ENCODE measurements at regions not wholly inside any gene's neighbourhood (a gene's known extent, or its start where the extent isn't known, plus 50 kb on each side); places are given as distances from the start of the nearest gene placed in this dataset.
A peak's percentile ranks its signal among the peaks of the same experiment; 100 is the strongest.

DNA sequence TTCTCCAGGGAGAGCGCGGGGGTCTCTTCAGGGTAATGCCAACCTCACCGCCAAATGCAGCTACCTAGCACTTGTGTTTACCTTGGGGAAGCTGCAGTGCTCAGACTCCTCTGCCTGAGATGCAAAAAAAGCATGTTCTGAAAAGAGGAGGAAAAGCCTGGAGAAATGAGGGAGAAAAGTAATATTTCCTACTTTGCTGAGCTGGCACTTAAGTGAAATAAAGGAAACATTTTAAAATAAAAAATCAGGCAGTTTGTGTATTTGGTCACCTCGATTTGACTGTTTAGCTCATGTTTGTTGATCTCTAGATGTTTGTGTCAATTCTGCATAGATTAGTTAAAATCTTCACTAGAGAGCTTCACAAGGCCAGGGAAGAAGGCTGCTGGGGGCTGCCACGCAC lies 487.2 kb downstream of the QKI start:
- Histone ChIP-seq H3K9me3 (ENCODE audit: low read length) (peaks cover 4% of the 10 kb centered on the region; the same call in 1 of the 2 replicates), H2AFZ (ENCODE audit: low read length) (no peak overlapping the region), H3K27me3 (ENCODE audit: control insufficient read depth in 1 of 2, insufficient read depth in 2 of 2, low read length in 2 of 2) (peaks cover 1 to 10% of the 10 kb centered on the region in 2 experiments; a peak in 3 of 5 replicates), H3K4me3 (replicated peaks in 1 of 3; ENCODE audit: insufficient read depth in 1 of 3, low read depth in 2 of 3, low read length in 3 of 3) (no peak overlapping the region), H3K9ac (ENCODE audit: insufficient read depth, low read depth, low read length) (no peak overlapping the region), H3K27ac (ENCODE audit: extremely low read length, insufficient read depth, low read length) (no peak overlapping the region), H3K36me3 (replicated peaks in 1 of 2; ENCODE audit: control insufficient read depth in 1 of 2, insufficient read depth in 2 of 2, low read length in 2 of 2) (no peaks in the 10 kb centered on the region), H3K4me1 (ENCODE audit: insufficient read depth, low read length) (no peaks in the 10 kb centered on the region), H3K79me2 (ENCODE audit: insufficient read depth, low read length) (no peaks in the 10 kb centered on the region), H3K4me2 (ENCODE audit: low read depth, low read length) (no peak overlapping the region), H4K20me1 (ENCODE audit: insufficient read depth, low read length) (no peaks in the 10 kb centered on the region)
- FAIRE-seq (no peak), ATAC-seq (no peak), DNase-seq (ENCODE audit: low spot score) (no peak)
- intact Hi-C loops (cut with micrococcal nuclease; ENCODE audit: unreplicated experiment) (no loop called here), in situ Hi-C loops (cut with HindIII; ENCODE audit: extremely low pct_ligation_motif_present, low pct_unique_long_range_greater_than_20kb) (no loop called here)
- TF ChIP-seq NCOR1 (IDR thresholded peaks at IDR 0.05; ENCODE audit: borderline replicate concordance, low read length) (no peak), ZNF841 (CRISPR knock-in tag; IDR thresholded peaks at IDR 0.05; ENCODE audit: borderline replicate concordance) (no peak), SMAD9 (CRISPR knock-in tag; IDR thresholded peaks at IDR 0.05) (no peak), MAFK (conservative IDR thresholded peaks at IDR 0.05 in 1 of 2, IDR thresholded peaks at IDR 0.05 in 1 of 2; ENCODE audit: low read length in 2 of 2) (peak; percentile 70 to 83; a peak in 3 of 4 replicates), ZNF441 (CRISPR knock-in tag; IDR thresholded peaks at IDR 0.05; ENCODE audit: borderline replicate concordance) (no peak), ZNF788 (CRISPR knock-in tag; IDR thresholded peaks at IDR 0.05; ENCODE audit: borderline replicate concordance) (no peak), PHF5A (CRISPR knock-in tag; IDR thresholded peaks at IDR 0.05; ENCODE audit: low read depth, unreplicated experiment) (no peak), PHF20 (CRISPR knock-in tag; IDR thresholded peaks at IDR 0.05) (no peak), NFE2L2 (IDR thresholded peaks at IDR 0.05; ENCODE audit: low read length) (no peak), MAFF (IDR thresholded peaks at IDR 0.05; ENCODE audit: low read depth, low read length) (peak; percentile 53; the same call in 1 of the 2 replicates), TRIM24 (CRISPR knock-in tag; IDR thresholded peaks at IDR 0.05) (no peak)
- TF ChIP-seq, protein P1, sequence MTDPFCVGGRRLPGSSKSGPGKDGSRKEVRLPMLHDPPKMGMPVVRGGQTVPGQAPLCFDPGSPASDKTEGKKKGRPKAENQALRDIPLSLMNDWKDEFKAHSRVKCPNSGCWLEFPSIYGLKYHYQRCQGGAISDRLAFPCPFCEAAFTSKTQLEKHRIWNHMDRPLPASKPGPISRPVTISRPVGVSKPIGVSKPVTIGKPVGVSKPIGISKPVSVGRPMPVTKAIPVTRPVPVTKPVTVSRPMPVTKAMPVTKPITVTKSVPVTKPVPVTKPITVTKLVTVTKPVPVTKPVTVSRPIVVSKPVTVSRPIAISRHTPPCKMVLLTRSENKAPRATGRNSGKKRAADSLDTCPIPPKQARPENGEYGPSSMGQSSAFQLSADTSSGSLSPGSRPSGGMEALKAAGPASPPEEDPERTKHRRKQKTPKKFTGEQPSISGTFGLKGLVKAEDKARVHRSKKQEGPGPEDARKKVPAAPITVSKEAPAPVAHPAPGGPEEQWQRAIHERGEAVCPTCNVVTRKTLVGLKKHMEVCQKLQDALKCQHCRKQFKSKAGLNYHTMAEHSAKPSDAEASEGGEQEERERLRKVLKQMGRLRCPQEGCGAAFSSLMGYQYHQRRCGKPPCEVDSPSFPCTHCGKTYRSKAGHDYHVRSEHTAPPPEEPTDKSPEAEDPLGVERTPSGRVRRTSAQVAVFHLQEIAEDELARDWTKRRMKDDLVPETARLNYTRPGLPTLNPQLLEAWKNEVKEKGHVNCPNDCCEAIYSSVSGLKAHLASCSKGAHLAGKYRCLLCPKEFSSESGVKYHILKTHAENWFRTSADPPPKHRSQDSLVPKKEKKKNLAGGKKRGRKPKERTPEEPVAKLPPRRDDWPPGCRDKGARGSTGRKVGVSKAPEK (CRISPR knock-in tag; IDR thresholded peaks at IDR 0.05; ENCODE audit: borderline replicate concordance) = no peak
- TF ChIP-seq, protein P2, sequence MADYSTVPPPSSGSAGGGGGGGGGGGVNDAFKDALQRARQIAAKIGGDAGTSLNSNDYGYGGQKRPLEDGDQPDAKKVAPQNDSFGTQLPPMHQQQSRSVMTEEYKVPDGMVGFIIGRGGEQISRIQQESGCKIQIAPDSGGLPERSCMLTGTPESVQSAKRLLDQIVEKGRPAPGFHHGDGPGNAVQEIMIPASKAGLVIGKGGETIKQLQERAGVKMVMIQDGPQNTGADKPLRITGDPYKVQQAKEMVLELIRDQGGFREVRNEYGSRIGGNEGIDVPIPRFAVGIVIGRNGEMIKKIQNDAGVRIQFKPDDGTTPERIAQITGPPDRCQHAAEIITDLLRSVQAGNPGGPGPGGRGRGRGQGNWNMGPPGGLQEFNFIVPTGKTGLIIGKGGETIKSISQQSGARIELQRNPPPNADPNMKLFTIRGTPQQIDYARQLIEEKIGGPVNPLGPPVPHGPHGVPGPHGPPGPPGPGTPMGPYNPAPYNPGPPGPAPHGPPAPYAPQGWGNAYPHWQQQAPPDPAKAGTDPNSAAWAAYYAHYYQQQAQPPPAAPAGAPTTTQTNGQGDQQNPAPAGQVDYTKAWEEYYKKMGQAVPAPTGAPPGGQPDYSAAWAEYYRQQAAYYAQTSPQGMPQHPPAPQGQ (CRISPR knock-in tag; IDR thresholded peaks at IDR 0.05; ENCODE audit: borderline replicate concordance) = no peak
- TF ChIP-seq, protein P3, sequence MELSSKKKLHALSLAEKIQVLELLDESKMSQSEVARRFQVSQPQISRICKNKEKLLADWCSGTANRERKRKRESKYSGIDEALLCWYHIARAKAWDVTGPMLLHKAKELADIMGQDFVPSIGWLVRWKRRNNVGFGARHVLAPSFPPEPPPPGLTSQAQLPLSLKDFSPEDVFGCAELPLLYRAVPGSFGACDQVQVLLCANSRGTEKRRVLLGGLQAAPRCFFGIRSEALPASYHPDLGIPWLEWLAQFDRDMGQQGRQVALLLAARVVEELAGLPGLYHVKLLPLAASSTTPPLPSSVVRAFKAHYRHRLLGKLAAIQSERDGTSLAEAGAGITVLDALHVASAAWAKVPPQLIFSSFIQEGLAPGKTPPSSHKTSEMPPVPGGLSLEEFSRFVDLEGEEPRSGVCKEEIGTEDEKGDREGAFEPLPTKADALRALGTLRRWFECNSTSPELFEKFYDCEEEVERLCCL (CRISPR knock-in tag; IDR thresholded peaks at IDR 0.05; ENCODE audit: borderline replicate concordance) = no peak
- TF ChIP-seq, protein P4, sequence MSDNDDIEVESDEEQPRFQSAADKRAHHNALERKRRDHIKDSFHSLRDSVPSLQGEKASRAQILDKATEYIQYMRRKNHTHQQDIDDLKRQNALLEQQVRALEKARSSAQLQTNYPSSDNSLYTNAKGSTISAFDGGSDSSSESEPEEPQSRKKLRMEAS (IDR thresholded peaks at IDR 0.05) = no peak
- TF ChIP-seq, protein P5, sequence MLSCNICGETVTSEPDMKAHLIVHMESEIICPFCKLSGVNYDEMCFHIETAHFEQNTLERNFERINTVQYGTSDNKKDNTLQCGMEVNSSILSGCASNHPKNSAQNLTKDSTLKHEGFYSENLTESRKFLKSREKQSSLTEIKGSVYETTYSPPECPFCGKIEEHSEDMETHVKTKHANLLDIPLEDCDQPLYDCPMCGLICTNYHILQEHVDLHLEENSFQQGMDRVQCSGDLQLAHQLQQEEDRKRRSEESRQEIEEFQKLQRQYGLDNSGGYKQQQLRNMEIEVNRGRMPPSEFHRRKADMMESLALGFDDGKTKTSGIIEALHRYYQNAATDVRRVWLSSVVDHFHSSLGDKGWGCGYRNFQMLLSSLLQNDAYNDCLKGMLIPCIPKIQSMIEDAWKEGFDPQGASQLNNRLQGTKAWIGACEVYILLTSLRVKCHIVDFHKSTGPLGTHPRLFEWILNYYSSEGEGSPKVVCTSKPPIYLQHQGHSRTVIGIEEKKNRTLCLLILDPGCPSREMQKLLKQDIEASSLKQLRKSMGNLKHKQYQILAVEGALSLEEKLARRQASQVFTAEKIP (CRISPR knock-in tag; IDR thresholded peaks at IDR 0.05; ENCODE audit: borderline replicate concordance) = no peak
- POLR2A ChIA-PET = no interaction called here
- CTCF ChIA-PET (ENCODE audit: low intra/inter-chr PET ratio, low total read pairs) = no interaction called here
- WGBS (ENCODE audit: low lambda C conversion rate) = 40% methylated on average over 5 of the region's 5 CpGs
- no TSS peak for BruUV-seq (replicated peaks)

Measured in HepG2 (cell line).